Astrocyte (in vitro differentiated cells and primary cell): ENCODE measurements at regions not wholly inside any gene's neighbourhood (a gene's known extent, or its start where the extent isn't known, plus 50 kb on each side); places are given as distances from the start of the nearest gene placed in this dataset.

Experiments used
- DNase-seq: peaks from one replicate; pipeline ENCODE4 v3.0.0-alpha.2; 2010; ENCODE audit warnings: low read depth
- FAIRE-seq: peaks from 2 replicates; lab custom pipeline; 2011; peaks lifted over from hg19 to GRCh38; lab: Jason Lieb, UNC
- H2AFZ ChIP-seq: 2 replicates; pipeline ENCODE4 v1.6.0; 2012; ENCODE audit warnings: low read depth, low read length, inconsistent platforms
- H3K27ac ChIP-seq: 2 replicates; pipeline ENCODE4 v1.5.1; 2011; ENCODE audit warnings: low read depth, low read length, inconsistent platforms
- H3K27me3 ChIP-seq: 2 replicates; pipeline ENCODE4 v1.6.0; 2011; ENCODE audit warnings: low read length, inconsistent platforms; ENCODE audit not compliant: insufficient read depth
- H3K36me3 ChIP-seq: 2 replicates; pipeline ENCODE4 v1.5.1; 2011; ENCODE audit warnings: low read length, inconsistent platforms; ENCODE audit not compliant: insufficient read depth
- H3K4me1 ChIP-seq: 2 replicates; pipeline ENCODE4 v1.5.1; 2011; ENCODE audit warnings: low read length, inconsistent platforms; ENCODE audit not compliant: insufficient read depth
- H3K4me2 ChIP-seq: 2 replicates; pipeline ENCODE4 v1.6.0; 2012; ENCODE audit warnings: low read length, inconsistent platforms
- H3K4me3 ChIP-seq: 2 replicates; pipeline ENCODE4 v1.5.1; 2011; ENCODE audit warnings: low read depth, mild to moderate bottlenecking, low read length, inconsistent platforms; ENCODE audit not compliant: insufficient read depth
- H3K79me2 ChIP-seq: 2 replicates; pipeline ENCODE4 v1.6.0; 2012; ENCODE audit warnings: mild to moderate bottlenecking, low read length, inconsistent platforms; ENCODE audit not compliant: insufficient read depth
- H3K9ac ChIP-seq: 2 replicates; pipeline ENCODE4 v1.6.0; 2012; ENCODE audit warnings: mild to moderate bottlenecking, low read length, inconsistent platforms
- H3K9me3 ChIP-seq: 2 replicates; pipeline ENCODE4 v1.5.1; 2012; ENCODE audit warnings: low read depth, mild to moderate bottlenecking, low read length, inconsistent platforms; ENCODE audit not compliant: insufficient read depth
- H4K20me1 ChIP-seq: 2 replicates; pipeline ENCODE4 v1.6.0; 2012; ENCODE audit warnings: low read length, inconsistent platforms; ENCODE audit not compliant: insufficient read depth
- H3K27ac Mint-ChIP-seq: one replicate; pipeline ENCODE4 v1.8.0; 2021; ENCODE audit warnings: mild to moderate bottlenecking, mixed read lengths; ENCODE audit not compliant: unreplicated experiment
- H3K27me3 Mint-ChIP-seq: one replicate; pipeline ENCODE4 v1.8.0; 2021; ENCODE audit warnings: low read depth, mixed read lengths; ENCODE audit not compliant: unreplicated experiment
- H3K36me3 Mint-ChIP-seq: one replicate; pipeline ENCODE4 v1.8.0; 2021; ENCODE audit warnings: low read depth, mixed read lengths; ENCODE audit not compliant: unreplicated experiment
- H3K4me1 Mint-ChIP-seq: one replicate; pipeline ENCODE4 v1.8.0; 2021; ENCODE audit warnings: low read depth, mixed read lengths; ENCODE audit not compliant: unreplicated experiment
- H3K4me3 Mint-ChIP-seq: one replicate; pipeline ENCODE4 v1.8.0; 2021; ENCODE audit warnings: mild to moderate bottlenecking, moderate library complexity, mixed read lengths; ENCODE audit not compliant: unreplicated experiment
- H3K9me3 Mint-ChIP-seq: one replicate; pipeline ENCODE4 v1.8.0; 2021; ENCODE audit warnings: mild to moderate bottlenecking, mixed read lengths; ENCODE audit not compliant: unreplicated experiment
- CTCF ChIP-seq: IDR thresholded peaks from 2 replicates; pipeline ENCODE4 v1.5.1; 2011; ENCODE audit warnings: low read depth, mild to moderate bottlenecking, inconsistent platforms, low read length, moderate library complexity; ENCODE audit not compliant: insufficient read depth
- EZH2 ChIP-seq: IDR thresholded peaks from 2 replicates; pipeline ENCODE4 v1.6.1; 2012; ENCODE audit warnings: mild to moderate bottlenecking, low read length, inconsistent platforms; ENCODE audit not compliant: insufficient read depth

- Mint-ChIP-seq H3K4me3 (no peak overlapping the region), H3K36me3 (peaks cover 10% of the 10 kb centered on the region), H3K9me3 (peaks cover 17% of the 10 kb centered on the region), H3K27me3 (peaks cover 81% of the 10 kb centered on the region), H3K27ac (no peak overlapping the region), H3K4me1 (no peaks in the 10 kb centered on the region)
- FAIRE-seq (no peak), DNase-seq (no peak)
- Histone ChIP-seq H3K4me2 (no peak overlapping the region), H3K4me3 (no peak overlapping the region), H2AFZ (no peak overlapping the region), H3K27me3 (peaks cover 42% of the 10 kb centered on the region), H3K4me1 (no peaks in the 10 kb centered on the region), H3K9ac (no peak overlapping the region), H3K79me2 (no peaks in the 10 kb centered on the region), H4K20me1 (no peaks in the 10 kb centered on the region), H3K27ac (no peak overlapping the region), H3K9me3 (no peaks in the 10 kb centered on the region), H3K36me3 (no peaks in the 10 kb centered on the region)
- TF ChIP-seq EZH2: no peak
- TF ChIP-seq CTCF: no peak
Measured at GRCh38 chr2:242022550-242023290, 153.2 kb downstream of the RTP5 start.

GRCh38 chr2:242024751-242025355, 155.3 kb downstream of the RTP5 start:
- H3K9me3 ChIP-seq: no peaks in the 10 kb centered on the region
- FAIRE-seq (no peak), DNase-seq (no peak)
- no peaks in the 10 kb centered on the region for H3K79me2 ChIP-seq
- H3K36me3 ChIP-seq: no peaks in the 10 kb centered on the region
- H3K9ac ChIP-seq: no peak overlapping the region
- H3K27me3 ChIP-seq: peaks cover 56% of the 10 kb centered on the region
- H3K36me3 Mint-ChIP-seq: peaks cover 10% of the 10 kb centered on the region
- no peak overlapping the region for H2AFZ ChIP-seq
- H3K9me3 Mint-ChIP-seq: peaks cover 13% of the 10 kb centered on the region
- peaks cover 81% of the 10 kb centered on the region for H3K27me3 Mint-ChIP-seq
- H3K4me3 ChIP-seq: no peak overlapping the region
- no peaks in the 10 kb centered on the region for H3K4me1 Mint-ChIP-seq
- H3K27ac ChIP-seq: no peak overlapping the region
- H3K4me2 ChIP-seq: no peak overlapping the region
- TF ChIP-seq EZH2 (no peak), CTCF (no peak)
- H3K4me1 ChIP-seq: no peaks in the 10 kb centered on the region
- no peak overlapping the region for H3K4me3 Mint-ChIP-seq
- H4K20me1 ChIP-seq: no peaks in the 10 kb centered on the region
- H3K27ac Mint-ChIP-seq: no peak overlapping the region
